ENCODE measurements at regions not wholly inside any gene's neighbourhood (a gene's known extent, or its start where the extent isn't known, plus 50 kb on each side); places are given as distances from the start of the nearest gene placed in this dataset.

- no peak overlapping the region for H3K27ac Mint-ChIP-seq
- ATAC-seq = no peak
- H3K9me3 Mint-ChIP-seq = peaks cover 15% of the 10 kb centered on the region
- H3K36me3 Mint-ChIP-seq (ENCODE audit: low read depth) = no peaks in the 10 kb centered on the region
- no peaks in the 10 kb centered on the region for H3K4me1 Mint-ChIP-seq
- no peaks in the 10 kb centered on the region for H3K27me3 Mint-ChIP-seq
- H3K4me3 Mint-ChIP-seq = no peak overlapping the region
- DNase-seq = no peak
Observed at GRCh38 chr18:34482204-34482603, 227.9 kb upstream of the DTNA start.

GRCh38 chr18:34483198-34483597 lies 226.9 kb upstream of the DTNA start:
- no peak for DNase-seq
- Mint-ChIP-seq H3K9me3 (peaks cover 15% of the 10 kb centered on the region), H3K27ac (no peak overlapping the region)

GRCh38 chr18:34491719-34492118 lies 218.4 kb upstream of the DTNA start:
- no peak for DNase-seq
- H3K36me3 Mint-ChIP-seq (ENCODE audit: low read depth) = no peaks in the 10 kb centered on the region
- no peak overlapping the region for H3K27ac Mint-ChIP-seq
- no peak overlapping the region for H3K4me3 Mint-ChIP-seq
- H3K4me1 Mint-ChIP-seq = peaks cover 4% of the 10 kb centered on the region
- no peak for ATAC-seq
- no peaks in the 10 kb centered on the region for H3K9me3 Mint-ChIP-seq
- H3K27me3 Mint-ChIP-seq = peaks cover 36% of the 10 kb centered on the region

More at GRCh38 chr18:34483198-34483597, 226.9 kb upstream of the DTNA start:
- H3K4me3 Mint-ChIP-seq = no peak overlapping the region
- no peaks in the 10 kb centered on the region for H3K4me1 Mint-ChIP-seq
- ATAC-seq = no peak
- no peaks in the 10 kb centered on the region for H3K27me3 Mint-ChIP-seq
- no peaks in the 10 kb centered on the region for H3K36me3 Mint-ChIP-seq (ENCODE audit: low read depth)

GRCh38 chr18:34492652-34493051 lies 217.4 kb upstream of the DTNA start:
- no peak overlapping the region for H3K4me3 Mint-ChIP-seq
- peaks cover 4% of the 10 kb centered on the region for H3K4me1 Mint-ChIP-seq

GRCh38 chr18:34493099-34493544 lies 217.0 kb upstream of the DTNA start:
- H3K9me3 Mint-ChIP-seq = no peaks in the 10 kb centered on the region
- no peaks in the 10 kb centered on the region for H3K36me3 Mint-ChIP-seq (ENCODE audit: low read depth)
- H3K27ac Mint-ChIP-seq = no peak overlapping the region
- H3K27me3 Mint-ChIP-seq = peaks cover 36% of the 10 kb centered on the region
- ATAC-seq (peak; percentile 66), DNase-seq (peak; percentile 14)
- H3K4me3 Mint-ChIP-seq = peak overlapping the region; percentile 25
- H3K4me1 Mint-ChIP-seq = peaks cover 4% of the 10 kb centered on the region

More at GRCh38 chr18:34492652-34493051, 217.4 kb upstream of the DTNA start:
- Mint-ChIP-seq H3K27ac (no peak overlapping the region), H3K27me3 (peaks cover 36% of the 10 kb centered on the region), H3K36me3 (ENCODE audit: low read depth) (no peaks in the 10 kb centered on the region), H3K9me3 (no peaks in the 10 kb centered on the region)
- DNase-seq (no peak), ATAC-seq (no peak)

GRCh38 chr18:34493566-34494358 lies 216.3 kb upstream of the DTNA start:
- no peaks in the 10 kb centered on the region for H3K9me3 Mint-ChIP-seq
- peak; percentile 65 for ATAC-seq
- no peak overlapping the region for H3K4me3 Mint-ChIP-seq
- DNase-seq = peak; percentile 11
- H3K27me3 Mint-ChIP-seq = peaks cover 36% of the 10 kb centered on the region
- H3K27ac Mint-ChIP-seq = no peak overlapping the region
- H3K4me1 Mint-ChIP-seq = peaks cover 4% of the 10 kb centered on the region
- H3K36me3 Mint-ChIP-seq (ENCODE audit: low read depth) = no peaks in the 10 kb centered on the region

GRCh38 chr18:34494359-34494696 lies 215.8 kb upstream of the DTNA start:
- Mint-ChIP-seq H3K4me1 (peaks cover 4% of the 10 kb centered on the region), H3K9me3 (no peaks in the 10 kb centered on the region), H3K36me3 (ENCODE audit: low read depth) (no peaks in the 10 kb centered on the region), H3K4me3 (no peak overlapping the region), H3K27me3 (peaks cover 36% of the 10 kb centered on the region), H3K27ac (no peak overlapping the region)
- DNase-seq (no peak), ATAC-seq (no peak)

GRCh38 chr18:34495506-34495905 lies 214.6 kb upstream of the DTNA start:
- no peak overlapping the region for H3K27ac Mint-ChIP-seq
- no peak for DNase-seq
- H3K36me3 Mint-ChIP-seq (ENCODE audit: low read depth) = no peaks in the 10 kb centered on the region
- H3K4me1 Mint-ChIP-seq = peaks cover 4% of the 10 kb centered on the region
- H3K27me3 Mint-ChIP-seq = peaks cover 36% of the 10 kb centered on the region
- H3K4me3 Mint-ChIP-seq = no peak overlapping the region
- ATAC-seq = no peak
- H3K9me3 Mint-ChIP-seq = no peaks in the 10 kb centered on the region

GRCh38 chr18:34501553-34501952 lies 208.5 kb upstream of the DTNA start:
- no peaks in the 10 kb centered on the region for H3K27me3 Mint-ChIP-seq
- peaks cover 14% of the 10 kb centered on the region for H3K9me3 Mint-ChIP-seq
- no peak for ATAC-seq
- no peaks in the 10 kb centered on the region for H3K4me1 Mint-ChIP-seq
- no peaks in the 10 kb centered on the region for H3K36me3 Mint-ChIP-seq (ENCODE audit: low read depth)
- DNase-seq = no peak
- no peak overlapping the region for H3K27ac Mint-ChIP-seq
- H3K4me3 Mint-ChIP-seq = no peak overlapping the region

GRCh38 chr18:34506198-34506597 lies 203.9 kb upstream of the DTNA start:
- no peaks in the 10 kb centered on the region for H3K36me3 Mint-ChIP-seq (ENCODE audit: low read depth)
- no peak overlapping the region for H3K27ac Mint-ChIP-seq
- no peak for DNase-seq
- ATAC-seq = no peak
- peaks cover 14% of the 10 kb centered on the region for H3K9me3 Mint-ChIP-seq
- no peak overlapping the region for H3K4me3 Mint-ChIP-seq
- no peaks in the 10 kb centered on the region for H3K4me1 Mint-ChIP-seq
- no peaks in the 10 kb centered on the region for H3K27me3 Mint-ChIP-seq

- no peak for ATAC-seq
- Mint-ChIP-seq H3K4me1 (no peaks in the 10 kb centered on the region), H3K27ac (no peak overlapping the region), H3K9me3 (peaks cover 10% of the 10 kb centered on the region), H3K36me3 (ENCODE audit: low read depth) (no peaks in the 10 kb centered on the region), H3K4me3 (no peak overlapping the region), H3K27me3 (no peaks in the 10 kb centered on the region)
- DNase-seq = no peak
Observed at GRCh38 chr18:34509163-34509562, 200.9 kb upstream of the DTNA start.

- ATAC-seq = no peak
- Mint-ChIP-seq H3K4me1 (no peaks in the 10 kb centered on the region), H3K9me3 (peaks cover 8% of the 10 kb centered on the region), H3K27me3 (no peaks in the 10 kb centered on the region), H3K4me3 (no peak overlapping the region), H3K36me3 (ENCODE audit: low read depth) (no peaks in the 10 kb centered on the region), H3K27ac (no peak overlapping the region)
- DNase-seq = no peak
Observed at GRCh38 chr18:34509879-34510586, 200.1 kb upstream of the DTNA start.

- no peak overlapping the region for H3K4me3 Mint-ChIP-seq
Observed at GRCh38 chr18:34510926-34511325, 199.2 kb upstream of the DTNA start.

GRCh38 chr18:34511435-34511834 lies 198.7 kb upstream of the DTNA start:
- H3K27ac Mint-ChIP-seq = no peak overlapping the region
- H3K9me3 Mint-ChIP-seq = peaks cover 3% of the 10 kb centered on the region
- no peaks in the 10 kb centered on the region for H3K4me1 Mint-ChIP-seq
- H3K4me3 Mint-ChIP-seq = no peak overlapping the region
- DNase-seq (no peak), ATAC-seq (no peak)
- no peaks in the 10 kb centered on the region for H3K36me3 Mint-ChIP-seq (ENCODE audit: low read depth)
- no peaks in the 10 kb centered on the region for H3K27me3 Mint-ChIP-seq

More at GRCh38 chr18:34510926-34511325, 199.2 kb upstream of the DTNA start:
- ATAC-seq = no peak
- Mint-ChIP-seq H3K36me3 (ENCODE audit: low read depth) (no peaks in the 10 kb centered on the region), H3K4me1 (no peaks in the 10 kb centered on the region), H3K27me3 (no peaks in the 10 kb centered on the region), H3K27ac (no peak overlapping the region), H3K9me3 (peaks cover 3% of the 10 kb centered on the region)
- DNase-seq = no peak

GRCh38 chr18:34511879-34512278 lies 198.2 kb upstream of the DTNA start:
- Mint-ChIP-seq H3K4me1 (no peaks in the 10 kb centered on the region), H3K27me3 (no peaks in the 10 kb centered on the region), H3K36me3 (ENCODE audit: low read depth) (no peaks in the 10 kb centered on the region), H3K27ac (no peak overlapping the region), H3K9me3 (peaks cover 3% of the 10 kb centered on the region), H3K4me3 (no peak overlapping the region)
- no peak for DNase-seq
- ATAC-seq = no peak

Data from activated naive CD8-positive, alpha-beta T cell treated with anti-CD3 and anti-CD28 coated beads, Interleukin-2, amount 50 U/mL, for 24 hours (primary cell).